HG02884 (cell line): ENCODE measurements at regions not wholly inside any gene's neighbourhood (a gene's known extent, or its start where the extent isn't known, plus 50 kb on each side); places are given as distances from the start of the nearest gene placed in this dataset.

Experiments
- ATAC-seq: cut with Tn5 transposase; IDR thresholded peaks from one replicate; pipeline ENCODE4 v1.9.1; 2021; ENCODE audit warnings: mild to moderate bottlenecking, moderate library complexity; ENCODE audit not compliant: unreplicated experiment

- no peak for ATAC-seq
These were observed 97.1 kb upstream of the PRR20G start for GRCh38 chr3:127384717-127385539.

- no peak for ATAC-seq
These were observed 95.9 kb upstream of the PRR20G start for GRCh38 chr3:127383656-127384179.

- ATAC-seq: no peak
These were observed 90.2 kb upstream of the PRR20G start for GRCh38 chr3:127377801-127378655.

DNA sequence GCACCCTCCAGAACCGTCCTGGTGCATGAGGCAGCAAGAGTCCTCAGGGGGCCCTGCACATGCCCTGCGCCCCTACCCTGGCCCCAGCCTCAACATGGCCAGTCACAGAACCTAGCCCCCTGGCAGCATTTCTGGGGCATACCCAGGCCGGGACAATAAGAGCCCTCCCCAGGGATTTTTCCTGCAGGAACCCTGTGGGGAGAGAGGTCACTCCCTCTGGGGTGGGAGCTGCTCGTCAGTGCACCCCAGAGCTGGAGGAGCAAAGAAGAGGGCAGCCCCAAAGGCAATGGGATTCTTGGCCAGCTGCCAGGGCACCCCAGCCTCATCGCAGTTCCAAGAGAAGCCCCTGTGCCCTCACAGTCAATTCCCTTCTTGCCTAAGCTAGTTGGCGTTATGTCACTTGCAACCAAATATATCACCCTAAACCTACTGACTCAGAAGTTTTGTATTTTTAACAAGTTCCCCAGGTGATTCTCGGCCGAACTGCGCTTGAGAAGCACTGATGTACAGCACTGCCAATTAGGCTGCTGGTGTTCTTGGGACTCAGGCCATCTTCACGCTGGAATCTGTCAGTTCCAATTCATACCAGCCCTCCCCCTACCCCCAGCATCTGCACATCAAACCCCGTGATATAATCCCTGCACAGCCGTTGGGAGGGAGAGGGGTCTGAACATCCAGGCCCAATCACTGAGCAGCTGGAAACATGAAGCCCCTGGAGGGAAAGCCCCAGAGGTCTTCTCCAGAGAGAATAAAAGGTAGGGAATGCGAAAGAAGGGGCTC, 87.5 kb upstream of the PRR20G start:
- ATAC-seq: no peak

GRCh38 chr3:127374086-127375010, 86.5 kb upstream of the PRR20G start:
- no peak for ATAC-seq

GRCh38 chr3:127373441-127374085, 85.7 kb upstream of the PRR20G start:
- ATAC-seq: no peak

- no peak for ATAC-seq
These were observed 84.0 kb upstream of the PRR20G start for GRCh38 chr3:127371846-127372245.

- no peak for ATAC-seq
These were observed 83.5 kb upstream of the PRR20G start for GRCh38 chr3:127371334-127371733.

DNA sequence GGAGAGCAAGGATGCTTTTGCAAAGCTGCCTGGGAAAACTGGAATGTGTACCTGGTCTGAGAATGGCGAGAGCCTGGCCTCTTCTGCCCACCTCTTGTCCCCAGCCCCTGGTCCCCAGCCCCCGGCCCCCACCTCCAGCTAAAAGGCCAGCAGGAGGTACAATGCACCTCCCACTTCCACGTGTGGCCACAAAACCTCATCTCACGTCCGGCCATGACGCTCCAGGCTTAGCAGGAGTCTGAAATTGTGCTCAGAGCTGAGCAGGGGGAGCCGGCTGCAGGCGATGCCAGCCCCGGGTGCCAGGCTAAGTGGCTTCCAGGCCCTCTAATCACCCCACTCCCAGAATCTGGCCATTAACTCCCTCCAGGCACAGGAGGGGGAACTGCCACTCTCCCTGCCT, 83.1 kb upstream of the PRR20G start:
- no peak for ATAC-seq

DNA sequence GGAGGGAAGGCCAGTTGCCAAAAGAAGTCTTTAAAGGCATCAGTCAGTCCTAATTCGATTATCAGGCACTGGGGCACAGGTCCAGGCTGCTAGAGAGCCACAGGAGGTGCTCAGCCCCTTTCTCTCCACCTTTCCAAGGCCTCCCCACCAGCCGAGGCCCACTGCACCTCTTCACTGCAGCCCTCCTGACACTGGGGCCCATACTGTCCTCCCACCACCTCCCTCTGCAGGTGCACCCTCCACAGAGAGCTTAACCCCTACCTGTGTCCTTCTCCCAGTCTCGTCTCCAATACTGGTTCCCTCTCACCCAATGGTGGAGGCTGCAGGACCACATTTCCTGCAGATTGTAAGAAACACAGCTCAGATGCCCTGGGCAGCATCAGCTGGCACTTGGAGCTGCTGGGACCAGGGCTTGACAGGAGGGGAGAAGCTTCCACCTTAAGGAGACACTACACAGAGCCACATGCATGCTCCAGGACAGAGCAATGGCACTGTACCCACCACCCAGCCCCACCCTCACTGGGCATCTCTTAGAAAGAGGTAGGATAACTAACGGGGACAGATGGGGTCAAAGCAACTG, 81.6 kb upstream of the PRR20G start:
- ATAC-seq: no peak

DNA sequence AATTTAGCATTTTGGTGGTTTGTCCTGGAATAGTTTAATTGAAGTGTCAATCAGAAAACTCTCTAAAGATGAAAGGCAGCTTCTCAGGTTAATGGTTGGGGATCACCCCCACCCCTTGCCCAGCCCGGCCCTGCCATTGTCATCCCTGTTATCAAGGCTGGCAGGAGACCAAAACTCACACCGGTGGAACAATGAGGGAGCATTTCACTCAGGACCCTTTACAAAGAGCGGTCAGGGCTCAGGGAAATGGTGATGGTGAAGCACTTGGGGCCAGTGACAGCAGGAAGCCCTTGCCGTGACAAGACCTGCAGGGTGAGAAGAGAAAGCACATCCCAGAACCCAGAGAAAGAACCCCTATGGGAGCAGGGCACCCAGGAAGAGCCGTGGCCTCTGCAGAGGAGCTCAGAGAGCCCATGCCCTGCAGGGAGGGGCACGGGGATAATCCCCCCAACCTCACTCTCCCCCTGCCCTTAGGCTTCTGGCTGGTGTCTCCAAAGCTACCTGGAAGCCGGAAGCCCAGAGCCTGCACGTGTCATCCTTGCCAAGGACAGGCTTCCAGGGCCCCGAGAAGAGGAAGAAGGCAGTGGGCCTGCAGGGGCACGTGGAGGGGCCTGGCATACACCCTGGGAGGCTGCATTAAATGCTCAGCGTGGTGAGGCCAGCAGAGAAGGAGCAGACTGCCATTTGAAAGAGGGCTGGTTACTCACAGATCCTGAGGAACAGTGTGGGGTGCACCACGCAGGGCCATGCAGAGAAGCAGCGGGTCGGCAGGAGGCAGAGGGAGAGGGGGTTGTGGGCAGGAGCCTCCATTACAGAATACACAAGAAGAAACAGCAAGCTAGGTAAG, 80.6 kb upstream of the PRR20G start:
- ATAC-seq: no peak

DNA sequence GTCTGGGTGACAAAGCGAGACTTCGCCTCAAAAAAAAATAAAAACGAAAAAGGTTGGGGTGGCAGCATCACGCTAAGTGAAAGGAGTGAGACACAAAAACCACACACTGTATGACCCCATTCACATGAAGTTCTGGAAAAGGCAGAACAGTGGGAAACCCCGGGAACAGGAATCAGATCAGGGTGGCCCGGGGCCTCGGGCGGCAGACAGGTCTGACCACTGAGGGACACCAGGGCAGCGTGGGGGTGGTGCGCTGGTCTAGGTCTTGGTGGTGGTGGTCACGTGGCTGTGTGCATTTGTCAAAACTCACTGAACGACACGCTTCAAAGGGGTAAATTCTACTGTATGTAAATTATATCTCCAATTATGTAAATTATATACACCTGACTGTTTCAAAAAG, 79.7 kb upstream of the PRR20G start:
- ATAC-seq: no peak

DNA sequence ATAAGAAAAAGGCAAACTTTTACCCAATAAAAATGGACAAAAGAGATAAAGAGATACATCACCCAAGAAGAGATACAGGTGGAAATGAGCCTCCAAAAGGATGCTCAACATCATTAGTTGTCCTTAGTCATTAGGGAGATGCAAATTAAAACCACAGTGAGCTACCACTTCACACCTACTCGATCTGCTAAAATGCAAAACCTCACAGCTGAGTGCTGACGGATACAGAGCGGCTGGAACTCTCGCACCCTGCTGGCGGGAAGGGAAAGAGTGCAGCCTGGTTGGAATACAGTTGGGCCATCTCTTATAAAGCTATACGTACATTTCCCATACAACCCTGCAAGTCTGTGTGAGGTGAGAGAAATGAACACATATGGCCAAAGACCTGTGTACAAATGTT, 78.5 kb upstream of the PRR20G start:
- no peak for ATAC-seq

DNA sequence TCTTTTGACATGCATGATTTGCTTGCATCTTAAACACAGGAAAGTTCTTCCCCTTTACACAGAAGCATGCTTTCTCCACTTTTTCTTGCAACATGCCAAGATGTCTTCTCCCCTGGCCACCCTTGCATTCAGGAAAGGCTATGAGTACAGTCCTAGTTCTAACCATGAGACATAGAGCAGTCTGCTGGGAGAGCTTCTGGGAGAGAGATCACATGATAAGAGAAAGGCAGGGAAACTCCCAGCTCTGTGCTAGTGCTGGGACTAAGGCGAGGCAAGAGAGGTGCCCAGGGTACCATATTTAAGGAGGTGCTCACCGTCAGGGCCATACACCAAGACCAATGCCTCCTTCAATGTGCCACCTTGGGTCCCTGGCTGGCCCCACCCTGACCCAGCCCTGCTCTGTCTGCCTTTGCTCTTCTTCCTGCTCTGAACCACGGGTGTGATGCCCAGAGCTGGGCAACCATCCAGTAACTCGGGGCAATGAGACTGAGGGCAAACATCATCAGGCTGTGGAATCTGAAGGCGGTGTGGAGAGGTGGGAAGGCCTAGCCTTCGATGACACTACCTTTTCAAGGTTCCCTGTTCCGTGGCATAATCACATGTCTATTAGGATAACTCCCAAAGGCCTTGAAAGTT, 77.4 kb upstream of the PRR20G start:
- ATAC-seq: no peak

GRCh38 chr3:127363891-127364290, 76.0 kb upstream of the PRR20G start:
- ATAC-seq: no peak

GRCh38 chr3:127363171-127363570, 75.3 kb upstream of the PRR20G start:
- ATAC-seq: no peak

GRCh38 chr3:127360647-127361046, 72.8 kb upstream of the PRR20G start:
- no peak for ATAC-seq

DNA sequence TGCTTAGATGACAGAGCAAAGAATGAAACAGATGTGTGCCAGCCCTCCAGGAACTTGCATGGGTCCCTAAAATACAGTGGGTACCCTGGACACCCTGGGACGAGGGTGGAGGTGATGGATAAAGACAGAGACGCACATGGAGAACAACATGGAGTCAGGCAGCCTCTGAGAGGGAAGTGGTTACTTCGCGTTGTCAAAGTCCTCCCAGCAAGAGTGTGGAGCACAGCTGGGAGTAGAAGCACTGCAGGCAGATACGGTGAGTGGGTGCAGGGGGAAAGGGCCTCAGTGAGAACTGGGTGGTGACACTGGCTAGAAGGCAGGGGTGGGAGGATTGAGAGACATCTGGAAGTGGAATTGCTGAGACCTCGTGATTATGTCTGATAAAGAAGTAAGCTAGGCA, 70.8 kb upstream of the PRR20G start:
- no peak for ATAC-seq
